HEK293 (cell line): ENCODE measurements at regions not wholly inside any gene's neighbourhood (a gene's known extent, or its start where the extent isn't known, plus 50 kb on each side); places are given as distances from the start of the nearest gene placed in this dataset.
"Not testable (repeated sequence)": the region's sequence is repeated elsewhere in the genome, so short reads cannot be mapped to it uniquely, and the experiment has no call there.

ENCODE experiments used
- CTCF ChIA-PET: fragments of 350-600 bp; formaldehyde crosslinking; extraction: SDS; loops from one replicate; lab custom pipeline; 2021; ENCODE audit warnings: antibody characterized with exemption; lab: Yijun Ruan, JAX
- POLR2A ChIA-PET: fragments of 300-600 bp; formaldehyde crosslinking; extraction: SDS; loops from one replicate; lab custom pipeline; 2020; ENCODE audit warnings: antibody characterized with exemption, inconsistent platforms; lab: Yijun Ruan, JAX
- H3K27ac ChIP-seq: fragments of 200-500 bp; sonication (Bioruptor generic); 2 replicates; pipeline ENCODE4 v1.5.1; 2014; ENCODE audit warnings: low read depth, low read length, control low read depth, inconsistent platforms; ENCODE audit errors: extremely low read depth
- H3K36me3 ChIP-seq, 2 experiments: fragments of 200-500 bp in 1 of 2; sonication (Bioruptor generic) in 1 of 2; 1 replicate in 1 of 2; 2 replicates in 1 of 2; pipeline ENCODE4 v1.5.1; 2014 to 2017; ENCODE audit warnings: inconsistent platforms in 2 of 2, low read length in 2 of 2; ENCODE audit not compliant: control insufficient read depth in 2 of 2, insufficient read depth in 1 of 2
- H3K4me1 ChIP-seq: fragments of 200-500 bp; sonication (Bioruptor generic); 2 replicates; pipeline ENCODE4 v1.5.1; 2014; ENCODE audit warnings: mild to moderate bottlenecking, low read length, inconsistent platforms; ENCODE audit not compliant: control insufficient read depth, insufficient read depth
- H3K4me3 ChIP-seq: 2 replicates; pipeline ENCODE4 v1.5.1; 2011; ENCODE audit warnings: low read depth, mild to moderate bottlenecking, control low read depth, low read length, moderate library complexity
- H3K9me3 ChIP-seq: fragments of 200-500 bp; sonication (Bioruptor generic); 2 replicates; pipeline ENCODE4 v1.5.1; 2014; ENCODE audit warnings: low read depth, low read length, inconsistent platforms; ENCODE audit not compliant: control insufficient read depth, insufficient read depth
- FEZF1 ChIP-seq: fragments of 450-650 bp; formaldehyde crosslinking; IDR thresholded peaks from 2 replicates; pipeline ENCODE4 v1.5.1; 2016; ENCODE audit warnings: missing biosample characterization, missing genetic modification characterization
- HIC1 ChIP-seq: fragments of 450-650 bp; formaldehyde crosslinking; IDR thresholded peaks from 2 replicates; pipeline ENCODE4 v1.5.1; 2016; ENCODE audit warnings: missing biosample characterization, missing genetic modification characterization
- KLF1 ChIP-seq: fragments of 450-650 bp; formaldehyde crosslinking; IDR thresholded peaks from 2 replicates; pipeline ENCODE4 v1.5.1; 2016; ENCODE audit warnings: missing biosample characterization, missing genetic modification characterization
- MEIS1 ChIP-seq: sonication (generic); formaldehyde crosslinking; IDR thresholded peaks from 2 replicates; pipeline ENCODE4 v1.8.1; 2022; ENCODE audit warnings: missing genetic modification reagents, mild to moderate bottlenecking, borderline replicate concordance
- OVOL3 ChIP-seq: fragments of 450-650 bp; formaldehyde crosslinking; IDR thresholded peaks from 2 replicates; pipeline ENCODE4 v1.5.1; 2016; ENCODE audit warnings: missing biosample characterization, missing genetic modification characterization
- ZBTB11 ChIP-seq: fragments of 450-650 bp; formaldehyde crosslinking; conservative IDR thresholded peaks from 2 replicates; pipeline ENCODE4 v1.5.1; 2016; ENCODE audit warnings: low read depth, missing biosample characterization, missing genetic modification characterization
- ZBTB26 ChIP-seq: fragments of 450-650 bp; formaldehyde crosslinking; optimal IDR thresholded peaks from 2 replicates; pipeline ENCODE3; 2016; ENCODE audit warnings: missing biosample characterization, mild to moderate bottlenecking, missing genetic modification characterization
- ZEB2 ChIP-seq: fragments of 450-650 bp; formaldehyde crosslinking; IDR thresholded peaks from 2 replicates; pipeline ENCODE4 v1.5.1; 2016; ENCODE audit warnings: missing biosample characterization, missing genetic modification characterization
- ZFP3 ChIP-seq: fragments of 450-650 bp; formaldehyde crosslinking; IDR thresholded peaks from 2 replicates; pipeline ENCODE4 v1.5.1; 2016; ENCODE audit warnings: low read depth, missing biosample characterization, missing genetic modification characterization
- ZNF121 ChIP-seq: fragments of 450-650 bp; formaldehyde crosslinking; IDR thresholded peaks from 2 replicates; pipeline ENCODE4 v1.5.1; 2016; ENCODE audit warnings: missing biosample characterization, missing genetic modification characterization
- ZNF132 ChIP-seq: fragments of 450-650 bp; formaldehyde crosslinking; IDR thresholded peaks from 2 replicates; pipeline ENCODE4 v1.5.1; 2017; ENCODE audit warnings: missing biosample characterization, missing genetic modification characterization, borderline replicate concordance
- ZNF140 ChIP-seq: fragments of 450-650 bp; formaldehyde crosslinking; IDR thresholded peaks from 2 replicates; pipeline ENCODE4 v1.5.1; 2016; ENCODE audit warnings: missing biosample characterization, missing genetic modification characterization
- ZNF146 ChIP-seq: fragments of 450-650 bp; formaldehyde crosslinking; IDR thresholded peaks from 2 replicates; pipeline ENCODE4 v1.5.1; 2016; ENCODE audit warnings: missing biosample characterization, missing genetic modification characterization
- ZNF16 ChIP-seq: fragments of 450-650 bp; formaldehyde crosslinking; IDR thresholded peaks from 2 replicates; pipeline ENCODE4 v1.5.1; 2016; ENCODE audit warnings: low read depth, missing biosample characterization, missing genetic modification characterization
- ZNF211 ChIP-seq: fragments of 450-650 bp; formaldehyde crosslinking; IDR thresholded peaks from 2 replicates; pipeline ENCODE4 v1.5.1; 2016; ENCODE audit warnings: low read depth, missing biosample characterization, missing genetic modification characterization
- ZNF214 ChIP-seq: fragments of 450-650 bp; formaldehyde crosslinking; IDR thresholded peaks from 2 replicates; pipeline ENCODE4 v1.5.1; 2017; ENCODE audit warnings: missing biosample characterization, mild to moderate bottlenecking, missing genetic modification characterization, borderline replicate concordance
- ZNF292 ChIP-seq: fragments of 450-650 bp; formaldehyde crosslinking; IDR thresholded peaks from 2 replicates; pipeline ENCODE4 v1.5.1; 2016; ENCODE audit warnings: low read depth, missing biosample characterization, missing genetic modification characterization, borderline replicate concordance
- ZNF548 ChIP-seq: fragments of 450-650 bp; formaldehyde crosslinking; IDR thresholded peaks from 2 replicates; pipeline ENCODE4 v1.5.1; 2016; ENCODE audit warnings: missing biosample characterization, missing genetic modification characterization
- ZNF580 ChIP-seq: fragments of 450-650 bp; formaldehyde crosslinking; IDR thresholded peaks from 2 replicates; pipeline ENCODE4 v1.5.1; 2016; ENCODE audit warnings: missing biosample characterization, missing genetic modification characterization
- ZNF704 ChIP-seq: fragments of 450-650 bp; formaldehyde crosslinking; IDR thresholded peaks from 2 replicates; pipeline ENCODE4 v1.5.1; 2016; ENCODE audit warnings: missing biosample characterization, missing genetic modification characterization
- ZNF768 ChIP-seq: fragments of 450-650 bp; formaldehyde crosslinking; IDR thresholded peaks from 2 replicates; pipeline ENCODE4 v1.5.1; 2018; ENCODE audit warnings: missing biosample characterization, mild to moderate bottlenecking, missing genetic modification characterization

GRCh38 chr17:70746574-70746973 is 577.2 kb downstream of the KCNJ2 start:
- CTCF ChIA-PET = not testable (repeated sequence)

GRCh38 chr17:70750983-70751382 is 581.7 kb downstream of the KCNJ2 start:
- CTCF ChIA-PET = interaction anchor here (0.5 kb wide), 1 partner anchor 1908 kb away, joined by 3 read pairs; no protein-coding TSS in a partner anchor
- no peak for TF ChIP-seq FEZF1 (tag by site-specific recombination)
- TF ChIP-seq ZNF704 (tag by site-specific recombination) = no peak
- TF ChIP-seq MEIS1 = no peak
- no peak for TF ChIP-seq ZEB2 (tag by site-specific recombination)
- no peak for TF ChIP-seq ZFP3 (tag by site-specific recombination)
- TF ChIP-seq ZNF548 (tag by site-specific recombination) = no peak
- TF ChIP-seq ZNF214 = no peak
- no peak for TF ChIP-seq ZNF132 (tag by site-specific recombination)
- no peak for TF ChIP-seq HIC1 (tag by site-specific recombination)
- no peak for TF ChIP-seq ZNF292
- no peak for TF ChIP-seq ZNF16 (tag by site-specific recombination)
- H3K4me3 ChIP-seq = no peak overlapping the region
- H3K36me3 ChIP-seq = no peaks in the 10 kb centered on the region
- POLR2A ChIA-PET = no interaction called here
- H3K27ac ChIP-seq = no peak overlapping the region
- H3K4me1 ChIP-seq = peaks cover 9% of the 10 kb centered on the region
- no peaks in the 10 kb centered on the region for H3K9me3 ChIP-seq

More at GRCh38 chr17:70746574-70746973, 577.2 kb downstream of the KCNJ2 start:
- H3K36me3 ChIP-seq, POLR2A ChIA-PET, H3K4me3 ChIP-seq, H3K27ac ChIP-seq, H3K4me1 ChIP-seq, H3K9me3 ChIP-seq: not testable (repeated sequence)
- TF ChIP-seq ZNF146 (peak; percentile 72), ZNF580 (tag by site-specific recombination) (peak; percentile 57; the same call in 1 of the 2 replicates), ZNF211 (tag by site-specific recombination) (0 out of 2 replicates have a peak, but pooled peaks have one; percentile 20)

GRCh38 chr17:70752461-70752860 is 583.1 kb downstream of the KCNJ2 start:
- CTCF ChIA-PET, H3K4me3 ChIP-seq, H3K36me3 ChIP-seq, POLR2A ChIA-PET, H3K4me1 ChIP-seq, H3K27ac ChIP-seq, H3K9me3 ChIP-seq: not testable (repeated sequence)

- ChIA-PET POLR2A (no interaction called here), CTCF (no interaction called here)
- Histone ChIP-seq H3K27ac (no peak overlapping the region), H3K4me3 (no peak overlapping the region), H3K9me3 (no peaks in the 10 kb centered on the region), H3K36me3 (no peaks in the 10 kb centered on the region), H3K4me1 (peaks cover 1% of the 10 kb centered on the region)
- TF ChIP-seq KLF1 (tag by site-specific recombination) (no peak), ZBTB26 (tag by site-specific recombination) (no peak), ZNF768 (tag by site-specific recombination) (no peak), ZNF121 (tag by site-specific recombination) (no peak), ZBTB11 (tag by site-specific recombination) (no peak), ZNF140 (tag by site-specific recombination) (no peak), OVOL3 (no peak)
Measured at GRCh38 chr17:70752966-70753467, 583.7 kb downstream of the KCNJ2 start.
